GM11168 (cell line): ENCODE measurements at regions not wholly inside any gene's neighbourhood (a gene's known extent, or its start where the extent isn't known, plus 50 kb on each side); places are given as distances from the start of the nearest gene placed in this dataset.
"Not testable (repeated sequence)": the region's sequence is repeated elsewhere in the genome, so short reads cannot be mapped to it uniquely, and the experiment has no call there.

ENCODE experiments used
- in situ Hi-C: fragments of 300-500 bp; cut with MboI; formaldehyde crosslinking; loops from one replicate; pipeline ENCODE4 v1.12.0; 2022; ENCODE audit warnings: low sequenced_read_pairs; ENCODE audit not compliant: unreplicated experiment

DNA sequence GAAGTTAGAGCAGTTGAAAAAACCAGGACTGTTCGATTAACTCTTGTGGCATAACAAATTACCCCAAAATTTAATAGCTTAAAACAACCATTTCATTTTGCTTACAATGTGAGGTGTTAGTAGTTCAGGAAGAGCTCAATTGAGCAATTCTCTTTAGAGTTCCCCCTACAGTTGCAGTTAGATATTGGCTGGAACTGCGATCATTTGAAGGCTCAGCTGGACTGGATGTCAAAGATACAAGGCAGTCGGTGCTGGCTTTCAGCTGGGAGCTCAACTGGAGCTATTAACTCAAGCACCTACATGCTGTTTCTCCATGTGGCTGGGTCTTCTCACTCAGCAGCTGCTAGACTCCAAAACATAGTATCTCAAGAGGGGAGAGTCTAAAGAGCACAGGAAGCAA lies 96.0 kb upstream of the LOC128125822 start:
- in situ Hi-C loops: no loop called here

- in situ Hi-C loops: no loop called here
Measured at GRCh38 chr6:63477422-63478040, 94.7 kb upstream of the LOC128125822 start.

DNA sequence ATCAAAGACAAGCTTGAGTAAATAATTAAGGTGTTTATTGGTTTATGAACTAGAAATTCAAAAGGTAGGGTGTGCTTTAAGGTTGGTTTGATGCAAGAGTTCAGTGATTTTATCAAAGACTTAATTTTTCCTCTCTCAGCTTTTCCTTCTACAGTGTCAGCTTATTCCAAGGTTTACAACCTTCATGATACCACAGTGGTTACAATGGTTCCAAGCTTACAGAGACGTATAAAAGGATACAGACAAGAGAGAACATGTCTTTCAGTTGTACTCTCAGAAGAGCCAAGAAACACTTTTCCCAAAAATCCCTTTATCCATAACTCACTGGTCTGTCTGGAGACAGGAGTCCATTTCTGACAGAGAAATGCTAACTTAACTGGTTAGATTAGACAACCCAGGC lies 93.5 kb upstream of the LOC128125822 start:
- in situ Hi-C loops: no loop called here

DNA sequence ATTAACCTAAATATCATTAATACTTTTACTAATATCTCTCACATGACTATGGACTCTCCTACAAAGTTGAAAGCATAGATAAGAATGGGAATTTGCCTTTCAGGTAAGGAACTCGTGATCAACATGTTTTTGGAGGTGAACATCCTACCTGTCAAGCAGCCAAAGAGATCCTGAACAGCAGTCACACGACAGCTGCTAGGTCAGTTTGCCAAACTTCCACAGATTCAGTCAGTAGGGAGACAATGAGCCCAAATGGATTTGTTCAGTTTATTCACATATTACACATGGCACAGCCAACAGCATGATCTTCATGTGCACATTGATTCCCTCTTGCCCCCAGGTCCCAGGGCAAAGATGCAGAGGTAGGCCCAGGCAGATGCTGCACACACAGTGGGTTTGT lies 86.1 kb upstream of the LOC128125822 start:
- in situ Hi-C loops: no loop called here

GRCh38 chr6:63487103-63487813 lies 85.0 kb upstream of the LOC128125822 start:
- in situ Hi-C loops: no loop called here

DNA sequence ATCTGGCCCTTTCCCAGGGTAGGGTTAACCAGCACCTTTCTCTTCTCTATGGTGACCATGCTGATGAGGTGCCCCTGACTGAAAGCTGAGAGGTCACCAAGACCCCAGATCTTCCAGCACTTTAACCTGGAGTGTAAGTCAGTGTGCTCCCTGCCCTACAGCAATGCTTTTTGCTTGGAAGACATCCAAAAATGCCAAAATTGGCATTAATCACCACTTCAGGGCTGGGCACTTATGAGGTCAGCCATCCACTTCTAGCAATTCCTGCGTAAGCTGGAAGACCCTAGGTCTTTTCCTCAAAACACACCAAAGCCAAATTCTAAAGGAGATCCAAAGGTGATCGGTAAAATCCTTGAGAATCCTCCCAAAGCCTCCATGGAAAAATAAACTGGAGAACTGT lies 81.2 kb upstream of the LOC128125822 start:
- in situ Hi-C loops: no loop called here

GRCh38 chr6:63492476-63492875 lies 79.8 kb upstream of the LOC128125822 start:
- in situ Hi-C loops: no loop called here

- in situ Hi-C loops: no loop called here
Measured at GRCh38 chr6:63493557-63493956, 78.7 kb upstream of the LOC128125822 start.

DNA sequence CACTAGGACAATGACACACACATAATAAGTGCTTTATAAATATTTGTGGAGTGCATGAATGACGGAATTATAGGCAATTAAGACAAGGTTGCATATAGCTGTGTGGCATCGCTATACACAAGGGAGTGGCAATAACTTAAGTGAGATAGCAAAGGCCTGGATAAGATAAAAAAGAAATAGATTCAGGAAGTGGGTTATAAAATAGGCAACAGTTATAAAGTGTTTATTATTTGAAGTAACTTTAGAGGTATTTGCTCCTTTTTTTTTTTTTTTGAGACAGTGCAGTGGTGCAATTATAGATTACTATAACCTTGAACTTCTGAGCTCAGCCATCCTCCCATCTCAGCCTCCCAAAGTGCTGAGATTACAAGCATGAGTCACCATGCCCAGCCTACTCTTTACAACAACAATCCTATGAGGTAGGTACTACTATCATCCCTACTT lies 75.9 kb upstream of the LOC128125822 start:
- in situ Hi-C loops: no loop called here

- in situ Hi-C loops: loop anchor here (10.0 kb wide), 1 partner anchor 147 kb away; no protein-coding TSS in a partner anchor
Measured at GRCh38 chr6:63502156-63502555, 70.1 kb upstream of the LOC128125822 start.

DNA sequence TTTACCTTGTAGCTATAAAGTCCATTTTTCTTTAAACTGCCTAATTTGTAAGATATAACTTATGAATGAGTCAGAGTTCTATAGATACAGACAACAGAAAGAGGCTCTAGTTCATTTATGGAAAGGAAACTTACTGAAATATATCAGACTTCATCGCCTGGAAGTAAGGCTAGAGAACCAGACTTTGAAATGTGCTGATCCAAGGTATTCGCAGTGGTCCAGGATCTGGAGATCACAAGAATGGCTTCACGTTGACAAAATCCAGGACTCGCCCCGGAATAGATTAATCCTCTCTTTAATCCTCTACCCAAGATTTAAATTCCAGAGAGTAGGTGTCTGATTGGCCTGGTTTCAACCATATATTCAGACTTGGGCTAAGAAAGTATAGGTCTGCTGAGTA lies 69.1 kb upstream of the LOC128125822 start:
- in situ Hi-C loops: loop anchor here (10.0 kb wide), 1 partner anchor 148 kb away; no protein-coding TSS in a partner anchor

GRCh38 chr6:63504777-63505384 lies 67.4 kb upstream of the LOC128125822 start:
- in situ Hi-C loops: loop anchor here (10.0 kb wide), 1 partner anchor 150 kb away; no protein-coding TSS in a partner anchor

DNA sequence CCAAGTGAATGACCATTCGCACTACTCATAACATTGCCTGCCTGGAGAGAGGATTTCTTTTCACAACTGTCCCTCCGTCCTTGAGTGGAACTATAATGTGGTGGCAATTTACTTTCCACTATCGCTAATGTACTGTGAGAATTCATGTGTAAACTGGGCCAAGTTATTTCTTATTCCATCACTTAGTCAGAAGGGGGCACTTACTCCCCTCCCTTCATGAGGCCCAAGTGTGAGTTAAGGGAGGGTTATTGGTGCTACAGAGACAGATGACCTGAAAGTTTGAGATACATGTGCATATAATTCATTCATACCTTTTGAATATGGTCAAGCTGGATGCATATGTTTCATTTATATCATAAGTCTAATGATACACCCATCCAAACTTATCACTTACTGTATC lies 65.2 kb upstream of the LOC128125822 start:
- in situ Hi-C loops: loop anchor here (10.0 kb wide), 1 partner anchor 152 kb away; no protein-coding TSS in a partner anchor

DNA sequence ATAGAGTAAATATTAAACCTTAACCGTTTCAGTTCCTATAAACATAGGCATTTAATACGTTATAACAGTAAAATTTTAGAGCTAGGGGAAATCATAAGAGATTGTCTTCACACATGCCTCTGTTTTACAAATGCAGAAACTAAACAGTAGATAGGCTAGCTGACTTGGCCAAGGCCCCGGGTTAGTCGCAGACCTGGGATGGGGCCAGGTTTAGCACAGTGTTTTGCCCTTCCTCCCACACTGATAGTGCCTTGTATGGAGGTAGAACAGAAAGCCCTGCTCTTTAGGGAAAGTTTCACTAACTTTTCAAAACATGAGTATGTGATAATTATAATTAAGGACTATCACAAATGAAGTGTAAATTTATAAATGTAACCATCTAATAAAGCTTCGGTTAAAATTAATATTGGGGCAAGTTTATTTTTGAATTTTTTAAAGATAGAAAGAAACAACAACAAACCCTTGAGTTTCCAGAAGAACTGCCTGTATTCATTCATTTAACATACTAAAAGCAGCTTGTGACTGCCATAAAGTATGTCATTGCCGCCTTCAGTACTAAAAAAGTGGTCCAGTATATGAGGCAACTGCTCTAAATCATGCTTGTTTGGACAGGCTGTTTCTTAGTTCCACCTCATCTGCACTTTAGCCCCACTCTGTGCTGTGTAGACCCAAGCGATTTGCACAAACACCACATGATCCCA lies 62.5 kb upstream of the LOC128125822 start:
- in situ Hi-C loops: loop anchor here (5.0 to 10.0 kb wide), 2 partner anchors 57 to 155 kb away; no protein-coding TSS in a partner anchor

DNA sequence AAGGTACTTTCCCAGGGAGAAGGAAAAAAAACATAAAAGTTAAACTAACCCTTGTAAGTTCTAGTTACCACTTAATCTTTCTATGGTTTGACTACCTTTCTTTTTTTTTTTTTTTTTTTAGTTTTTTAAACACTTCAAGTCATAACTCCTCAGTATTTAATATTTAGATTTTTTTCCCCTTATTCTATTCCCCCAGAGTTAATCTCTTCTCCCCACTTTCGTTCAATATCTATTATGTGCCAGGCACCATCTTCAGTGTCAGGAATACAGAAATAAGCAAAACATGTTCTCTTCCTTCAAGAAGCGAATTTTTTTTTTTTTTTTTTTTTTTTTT lies 62.0 kb upstream of the LOC128125822 start:
- in situ Hi-C loops: loop anchor here (5.0 kb wide), 1 partner anchor 57 kb away; no protein-coding TSS in a partner anchor

- in situ Hi-C loops: loop anchor here (5.0 kb wide), 1 partner anchor 56 kb away; no protein-coding TSS in a partner anchor
Measured at GRCh38 chr6:63510849-63511248, 61.4 kb upstream of the LOC128125822 start.

GRCh38 chr6:63514488-63515173 lies 57.6 kb upstream of the LOC128125822 start:
- in situ Hi-C loops: loop anchor here (5.0 kb wide), 1 partner anchor 53 kb away; no protein-coding TSS in a partner anchor

DNA sequence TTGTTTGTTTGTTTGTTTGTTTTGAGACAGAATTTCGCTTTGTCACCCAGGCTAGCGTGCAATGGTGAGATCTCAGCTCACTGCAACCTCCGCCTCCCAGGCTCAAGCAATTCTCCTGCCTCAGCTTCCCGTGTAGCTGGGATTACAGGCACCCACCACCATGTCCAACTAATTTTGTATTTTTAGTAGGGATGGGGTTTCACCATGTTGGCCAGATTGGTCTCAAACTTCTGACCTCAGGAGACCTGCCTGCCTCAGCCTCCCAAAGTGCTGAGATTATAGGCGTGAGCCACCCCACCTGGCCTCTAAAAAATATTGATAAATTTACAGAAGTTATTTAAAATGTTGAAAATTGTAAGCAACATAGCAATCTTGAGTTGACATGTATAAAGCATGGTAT lies 57.1 kb upstream of the LOC128125822 start:
- in situ Hi-C loops: not testable (repeated sequence)

GRCh38 chr6:63516186-63516944 lies 55.9 kb upstream of the LOC128125822 start:
- in situ Hi-C loops: no loop called here
